Upper lobe of right lung (tissue), 1 donor: ENCODE measurements at regions not wholly inside any gene's neighbourhood (a gene's known extent, or its start where the extent isn't known, plus 50 kb on each side); places are given as distances from the start of the nearest gene placed in this dataset.
"Not testable (repeated sequence)": the region's sequence is repeated elsewhere in the genome, so short reads cannot be mapped to it uniquely, and the experiment has no call there.

Experiments
- ATAC-seq: fragments of 200-7000 bp; cut with Tn5 transposase; one replicate; pipeline ENCODE4 v1.9.1; 2020; ENCODE audit warnings: mild to moderate bottlenecking, moderate library complexity
- DNase-seq: peaks from one replicate; pipeline ENCODE4 v3.0.0-alpha.2; 2020
- H3K27ac ChIP-seq: fragments of 200-600 bp; one replicate; pipeline ENCODE4 v1.8.0; 2022
- H3K27me3 ChIP-seq: fragments of 200-600 bp; one replicate; pipeline ENCODE4 v1.8.0; 2022; ENCODE audit warnings: mild to moderate bottlenecking
- H3K36me3 ChIP-seq: fragments of 200-600 bp; one replicate; pipeline ENCODE4 v1.8.0; 2022
- H3K4me1 ChIP-seq: fragments of 200-600 bp; one replicate; pipeline ENCODE4 v1.8.0; 2022
- H3K4me3 ChIP-seq: fragments of 200-600 bp; one replicate; pipeline ENCODE4 v1.8.0; 2022; ENCODE audit warnings: mild to moderate bottlenecking
- H3K9me3 ChIP-seq: fragments of 200-600 bp; one replicate; pipeline ENCODE4 v1.8.0; 2022
- CTCF ChIP-seq: fragments of 200-600 bp; IDR thresholded peaks from one replicate; pipeline ENCODE4 v1.8.0; 2022; ENCODE audit warnings: antibody characterized with exemption
- intact Hi-C: fragments of 100-400 bp; cut with DNase I; formaldehyde crosslinking; loops from one replicate; pipeline ENCODE4 v1.11.0; 2022
- donor health status: DM: no; HTN: yes; CAD: no; lungs with severe emphysema.

GRCh38 chr10:84596585-84596984, 268.2 kb downstream of the CCSER2 start:
- Histone ChIP-seq H3K36me3 (no peaks in the 10 kb centered on the region), H3K27ac (no peak overlapping the region), H3K4me3 (no peak overlapping the region), H3K9me3 (no peaks in the 10 kb centered on the region), H3K27me3 (no peaks in the 10 kb centered on the region), H3K4me1 (no peaks in the 10 kb centered on the region)
- intact Hi-C loops, result no loop called here
- TF ChIP-seq CTCF, result no peak
- DNase-seq, result no peak
- no peak for ATAC-seq

- Histone ChIP-seq H3K4me3 (no peak overlapping the region), H3K36me3 (no peaks in the 10 kb centered on the region), H3K27me3 (no peaks in the 10 kb centered on the region), H3K27ac (no peak overlapping the region), H3K4me1 (no peaks in the 10 kb centered on the region), H3K9me3 (no peaks in the 10 kb centered on the region)
- TF ChIP-seq CTCF, result no peak
- DNase-seq (no peak), ATAC-seq (no peak)
- intact Hi-C loops, result no loop called here
Measured at GRCh38 chr10:84599254-84599653, 270.9 kb downstream of the CCSER2 start.

GRCh38 chr10:84600947-84601346, 272.6 kb downstream of the CCSER2 start:
- Histone ChIP-seq H3K36me3 (no peaks in the 10 kb centered on the region), H3K9me3 (no peaks in the 10 kb centered on the region), H3K4me1 (no peaks in the 10 kb centered on the region), H3K27ac (no peak overlapping the region), H3K4me3 (no peak overlapping the region), H3K27me3 (no peaks in the 10 kb centered on the region)
- intact Hi-C loops, result no loop called here
- no peak for DNase-seq
- no peak for ATAC-seq
- no peak for TF ChIP-seq CTCF

- H3K4me3 ChIP-seq, H3K27ac ChIP-seq, ATAC-seq, H3K27me3 ChIP-seq, intact Hi-C loops, H3K36me3 ChIP-seq, H3K9me3 ChIP-seq, H3K4me1 ChIP-seq, DNase-seq: not testable (repeated sequence)
Measured at GRCh38 chr10:84602543-84602942, 274.2 kb downstream of the CCSER2 start.

- DNase-seq, result no peak
- intact Hi-C loops, result no loop called here
- no peak overlapping the region for H3K27ac ChIP-seq
- H3K27me3 ChIP-seq, result no peaks in the 10 kb centered on the region
- no peak overlapping the region for H3K4me3 ChIP-seq
- no peak for TF ChIP-seq CTCF
- H3K36me3 ChIP-seq, result no peaks in the 10 kb centered on the region
- ATAC-seq, result no peak
- H3K9me3 ChIP-seq, result no peaks in the 10 kb centered on the region
- H3K4me1 ChIP-seq, result no peaks in the 10 kb centered on the region
Measured at GRCh38 chr10:84603971-84604370, 275.6 kb downstream of the CCSER2 start.

GRCh38 chr10:84605802-84606201, 277.4 kb downstream of the CCSER2 start:
- intact Hi-C loops, result no loop called here
- no peaks in the 10 kb centered on the region for H3K27me3 ChIP-seq
- ATAC-seq, result no peak
- no peaks in the 10 kb centered on the region for H3K9me3 ChIP-seq
- H3K4me1 ChIP-seq, result no peaks in the 10 kb centered on the region
- no peak overlapping the region for H3K27ac ChIP-seq
- no peaks in the 10 kb centered on the region for H3K36me3 ChIP-seq
- no peak for DNase-seq
- H3K4me3 ChIP-seq, result no peak overlapping the region
- no peak for TF ChIP-seq CTCF
